NCI-H128 (cell line): ENCODE measurements at regions not wholly inside any gene's neighbourhood (a gene's known extent, or its start where the extent isn't known, plus 50 kb on each side); places are given as distances from the start of the nearest gene placed in this dataset.
A peak's percentile ranks its signal among the peaks of the same experiment; 100 is the strongest.
"Not testable (repeated sequence)": the region's sequence is repeated elsewhere in the genome, so short reads cannot be mapped to it uniquely, and the experiment has no call there.

Experiments
- DNase-seq: peaks from one replicate; lab custom pipeline; 2025; ENCODE audit not compliant: unreplicated experiment; lab: John Stamatoyannopoulos, UW

DNA sequence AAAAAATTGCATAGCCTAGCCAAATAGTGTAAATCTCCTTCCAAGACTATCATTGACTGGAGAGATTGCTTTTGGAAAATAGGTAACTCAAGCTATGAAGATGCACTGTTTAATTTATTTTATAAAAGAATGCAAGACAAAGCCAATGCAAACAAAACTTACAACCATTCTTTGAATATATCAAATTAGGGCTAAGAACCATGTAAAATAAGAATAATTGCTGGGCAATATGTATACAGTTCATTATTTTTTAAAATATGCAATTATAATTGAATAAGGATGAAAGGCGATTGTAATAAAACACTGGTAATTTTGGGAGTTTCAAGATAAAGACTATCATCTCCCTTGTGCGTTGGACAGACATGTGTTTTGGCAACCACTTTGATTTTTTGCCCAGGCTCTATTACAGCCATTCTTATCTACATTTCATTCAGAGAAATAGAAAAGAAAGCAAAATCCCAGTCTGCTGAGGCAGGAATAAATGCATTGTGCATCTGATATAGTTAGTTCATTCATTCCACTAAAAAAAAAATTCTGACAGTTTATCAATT, 242.3 kb upstream of the ROBO1 start:
- DNase-seq = no peak

DNA sequence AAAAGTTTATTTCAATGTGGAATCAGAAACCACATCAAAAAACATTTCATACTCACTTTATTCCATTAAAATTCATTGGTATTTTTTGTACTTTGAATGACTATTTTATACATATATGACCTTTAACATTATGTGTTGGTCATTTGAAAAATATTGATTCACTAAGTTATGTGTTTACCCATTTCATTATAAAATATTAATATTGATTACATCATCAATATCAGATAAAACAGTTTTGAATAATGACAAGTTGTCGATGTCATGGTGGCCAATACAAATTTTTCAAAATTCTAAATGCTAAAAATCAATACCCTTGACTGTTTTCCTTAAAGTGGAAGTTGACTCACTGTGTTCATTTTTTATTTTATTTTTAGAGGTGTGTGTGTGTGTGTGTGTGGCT, 239.7 kb upstream of the ROBO1 start:
- no peak for DNase-seq

- no peak for DNase-seq
These were observed 238.5 kb upstream of the ROBO1 start for GRCh38 chr3:80006315-80006714.

DNA sequence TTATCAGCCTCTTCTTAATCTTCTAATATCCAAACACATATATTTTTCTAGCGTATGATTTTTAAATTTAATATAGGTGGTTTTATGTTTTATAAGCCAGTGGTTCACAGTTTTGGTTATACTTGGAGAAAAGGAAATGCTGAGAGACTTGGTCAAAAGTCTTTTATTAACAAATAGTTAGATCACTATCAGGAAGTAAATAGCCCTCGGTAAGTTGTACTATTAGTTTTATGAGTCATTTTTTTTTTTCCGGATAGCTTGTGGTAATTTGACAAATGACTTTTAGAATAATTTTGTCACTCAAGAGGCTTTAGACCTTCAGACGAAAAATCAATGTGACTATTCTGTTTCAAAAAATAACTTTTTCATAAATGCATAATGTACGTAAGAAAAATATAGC, 232.2 kb upstream of the ROBO1 start:
- no peak for DNase-seq

DNA sequence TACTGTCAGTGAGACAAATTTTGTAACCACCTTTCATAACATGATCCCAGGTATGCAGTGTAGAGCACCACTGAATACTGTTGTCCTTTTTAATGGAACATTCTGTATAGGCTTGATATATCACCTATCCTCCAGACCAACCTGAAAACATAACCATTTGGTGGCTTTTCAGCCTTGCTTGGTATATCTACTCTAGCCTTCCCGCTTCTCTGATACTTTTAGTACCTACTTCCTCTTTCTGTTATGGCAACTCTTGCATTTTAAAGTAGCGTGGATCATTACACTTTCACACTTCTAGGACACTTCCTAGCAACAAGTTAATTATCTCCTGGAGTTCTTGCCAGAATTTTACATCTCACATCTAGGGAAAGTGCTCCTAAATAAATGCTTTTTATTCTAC, 226.6 kb upstream of the ROBO1 start:
- DNase-seq = no peak

DNA sequence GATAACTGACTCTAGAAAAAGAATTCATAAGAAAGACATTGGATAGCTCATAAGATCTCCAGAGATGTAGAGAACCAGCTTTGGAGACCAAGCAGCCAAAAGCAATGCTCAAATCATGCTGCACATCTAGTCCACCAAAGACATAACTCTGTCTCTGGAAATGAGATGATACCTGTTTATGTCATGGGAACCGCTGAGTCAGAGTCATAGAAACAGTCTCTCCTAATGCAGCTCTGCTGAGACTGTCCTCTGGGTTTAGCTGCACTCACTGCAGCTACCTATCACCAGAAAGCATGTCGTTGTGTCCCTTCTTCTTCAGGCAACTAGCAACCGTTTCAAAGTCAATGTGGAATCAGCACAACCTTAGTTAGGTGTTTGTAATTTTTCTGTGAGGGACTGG, 218.5 kb upstream of the ROBO1 start:
- no peak for DNase-seq

DNA sequence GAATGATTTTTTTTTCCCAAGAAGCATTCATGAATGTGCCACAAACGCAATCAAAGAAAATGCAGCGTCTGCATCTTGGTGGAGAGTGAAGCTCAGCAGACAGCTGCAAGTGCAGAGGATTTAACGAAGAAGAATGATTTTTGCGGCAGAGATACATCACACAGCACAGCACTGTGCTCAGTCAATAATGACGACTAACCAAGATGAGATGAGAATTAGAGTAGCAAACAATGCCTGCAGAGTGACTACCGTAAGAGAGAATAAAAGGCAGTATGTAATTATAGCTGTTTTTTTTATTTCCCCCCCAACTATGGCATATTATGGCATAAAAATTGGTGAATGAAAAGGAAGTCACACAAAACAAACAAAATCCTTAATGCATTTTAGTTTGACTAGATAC, 218.0 kb upstream of the ROBO1 start:
- no peak for DNase-seq

- no peak for DNase-seq
These were observed 215.3 kb upstream of the ROBO1 start for GRCh38 chr3:79983118-79983517.

GRCh38 chr3:79979990-79980389, 212.2 kb upstream of the ROBO1 start:
- no peak for DNase-seq

DNA sequence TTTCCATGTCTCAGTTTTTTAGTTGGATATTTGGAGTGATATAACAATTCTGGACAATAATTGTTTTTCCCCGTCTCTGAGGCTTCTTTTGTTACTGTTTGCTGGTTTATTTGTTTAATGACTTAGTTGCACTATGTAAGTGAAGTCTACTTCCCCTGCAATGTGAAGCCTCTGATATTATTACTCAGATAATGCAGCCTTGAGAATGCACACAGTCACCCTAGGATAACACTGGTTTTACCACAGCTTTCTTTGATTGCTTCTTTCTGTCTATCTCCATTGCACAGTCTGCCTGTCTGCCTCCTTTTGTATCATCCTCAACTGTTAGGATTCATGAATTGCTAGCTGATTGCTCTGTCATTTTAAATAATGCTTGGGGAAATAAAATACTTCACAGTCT, 208.7 kb upstream of the ROBO1 start:
- DNase-seq = no peak

- DNase-seq = no peak
These were observed 206.3 kb upstream of the ROBO1 start for GRCh38 chr3:79973917-79974595.

DNA sequence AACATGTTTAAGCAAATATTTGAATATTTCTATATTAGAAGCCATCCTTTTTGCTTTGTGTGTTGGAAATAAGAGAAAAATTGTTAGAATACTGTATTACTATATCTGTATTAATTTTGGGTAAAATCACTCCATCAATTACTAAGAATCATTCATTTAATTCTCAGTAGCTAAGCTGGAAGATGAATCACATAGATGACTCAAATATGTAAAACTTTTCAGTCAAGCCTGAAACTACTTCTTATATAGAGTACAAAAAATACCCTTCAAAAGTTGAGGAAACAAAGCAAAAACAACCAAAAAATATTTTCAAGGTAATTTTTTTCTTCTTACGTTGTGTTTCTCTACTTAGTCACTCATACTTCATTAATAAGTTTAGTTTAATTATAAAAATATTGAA, 205.7 kb upstream of the ROBO1 start:
- no peak for DNase-seq

DNA sequence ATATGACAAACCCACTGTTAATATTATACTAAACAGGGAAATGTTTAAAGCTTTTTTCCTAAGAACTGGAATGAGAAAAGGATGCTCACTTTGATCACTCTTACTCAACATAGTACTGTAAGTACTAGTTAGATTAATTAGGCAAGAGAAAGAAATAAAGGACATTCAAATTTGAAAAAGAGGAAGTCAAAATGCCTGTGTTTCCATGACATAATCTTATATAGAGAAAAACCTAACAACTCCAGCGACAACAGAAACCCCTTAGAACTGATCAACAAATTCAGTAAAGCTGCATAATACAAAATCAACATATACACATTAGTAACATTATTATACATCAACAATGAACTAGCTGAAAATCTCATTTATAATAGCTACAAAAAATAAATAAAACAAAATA, 200.6 kb upstream of the ROBO1 start:
- no peak for DNase-seq

GRCh38 chr3:79960594-79960993, 192.8 kb upstream of the ROBO1 start:
- DNase-seq = no peak

DNA sequence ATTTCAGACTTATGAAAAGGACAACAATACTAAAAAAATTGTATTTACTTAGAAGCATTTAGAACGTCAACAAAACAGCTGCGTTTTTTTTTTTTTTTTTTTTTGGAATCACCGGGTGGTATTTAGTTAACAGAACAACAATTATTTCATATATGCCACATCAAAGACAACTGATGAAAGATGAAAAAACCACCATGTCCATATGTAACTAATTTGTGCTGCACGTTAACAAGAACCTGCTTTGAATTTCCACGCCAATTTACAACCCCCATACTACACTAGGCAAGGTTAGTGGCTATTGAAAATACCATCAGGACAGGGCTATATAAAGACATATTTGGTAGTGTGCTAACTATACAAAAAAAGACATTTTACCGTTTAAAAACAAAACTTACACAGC, 189.3 kb upstream of the ROBO1 start:
- DNase-seq = no peak

DNA sequence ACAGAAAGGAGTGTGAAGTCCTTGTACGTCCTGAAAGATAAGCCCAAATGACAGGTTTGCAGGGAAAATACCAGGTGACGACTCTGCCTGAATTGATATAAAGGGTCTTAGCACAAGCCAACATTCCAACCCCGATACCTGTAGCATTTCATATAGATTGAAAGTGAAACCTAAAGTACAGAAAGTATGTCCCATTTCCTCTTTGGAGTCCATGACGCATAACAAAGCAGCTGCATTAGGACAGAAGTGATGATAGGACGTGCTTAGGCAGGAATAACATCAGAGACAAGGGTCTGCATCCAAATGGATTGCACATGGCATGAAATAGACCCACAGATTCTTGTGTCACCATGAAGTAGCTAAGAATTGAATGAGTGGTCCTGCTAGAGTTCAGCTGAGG, 187.0 kb upstream of the ROBO1 start:
- no peak for DNase-seq

GRCh38 chr3:79953591-79954101, 185.8 kb upstream of the ROBO1 start:
- peak; percentile 29 for DNase-seq

GRCh38 chr3:79951426-79951825, 183.6 kb upstream of the ROBO1 start:
- DNase-seq = not testable (repeated sequence)

- DNase-seq = no peak
These were observed 180.2 kb upstream of the ROBO1 start for GRCh38 chr3:79947957-79948356.

DNA sequence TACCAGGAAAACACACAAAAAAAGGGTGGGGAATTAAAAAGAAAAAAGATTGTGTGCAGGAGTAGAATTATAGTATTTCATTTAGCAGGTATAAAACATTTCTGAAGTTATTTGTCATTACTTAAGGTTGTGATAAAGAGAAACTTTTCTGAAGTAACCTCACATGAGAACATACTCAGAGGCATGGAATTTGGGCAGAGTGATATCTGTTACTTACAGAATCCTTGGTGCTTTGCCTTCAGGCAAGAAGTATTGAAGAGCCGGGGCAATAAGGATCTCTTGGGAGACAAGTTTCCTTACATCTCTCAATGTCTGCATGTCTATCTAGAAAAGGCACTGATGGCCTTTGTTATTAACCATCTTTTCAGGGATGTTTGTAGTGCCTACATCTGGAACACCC, 179.7 kb upstream of the ROBO1 start:
- no peak for DNase-seq

- no peak for DNase-seq
These were observed 169.8 kb upstream of the ROBO1 start for GRCh38 chr3:79937567-79937966.

- no peak for DNase-seq
These were observed 162.4 kb upstream of the ROBO1 start for GRCh38 chr3:79930196-79930595.
